ENCODE measurements at regions not wholly inside any gene's neighbourhood (a gene's known extent, or its start where the extent isn't known, plus 50 kb on each side); places are given as distances from the start of the nearest gene placed in this dataset.

DNA sequence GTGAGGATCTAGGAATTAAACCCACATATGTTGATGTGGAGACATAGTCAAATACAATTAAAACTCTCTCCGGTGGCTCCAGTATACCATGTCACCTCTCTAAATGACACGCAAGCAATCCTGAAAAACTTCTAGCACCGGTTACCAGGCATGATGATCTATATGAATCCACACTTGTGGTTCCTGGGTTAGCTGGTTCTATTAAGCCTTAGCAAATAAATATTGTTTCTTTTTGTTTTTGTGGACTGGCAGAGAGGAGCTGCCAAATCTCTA is 104.8 kb downstream of the SEC61B start:
- no peak for DNase-seq (ENCODE audit: low read depth, low spot score)

GRCh38 chr9:99327667-99328066 is 105.6 kb downstream of the SEC61B start:
- no peak for DNase-seq (ENCODE audit: low read depth, low spot score)

DNA sequence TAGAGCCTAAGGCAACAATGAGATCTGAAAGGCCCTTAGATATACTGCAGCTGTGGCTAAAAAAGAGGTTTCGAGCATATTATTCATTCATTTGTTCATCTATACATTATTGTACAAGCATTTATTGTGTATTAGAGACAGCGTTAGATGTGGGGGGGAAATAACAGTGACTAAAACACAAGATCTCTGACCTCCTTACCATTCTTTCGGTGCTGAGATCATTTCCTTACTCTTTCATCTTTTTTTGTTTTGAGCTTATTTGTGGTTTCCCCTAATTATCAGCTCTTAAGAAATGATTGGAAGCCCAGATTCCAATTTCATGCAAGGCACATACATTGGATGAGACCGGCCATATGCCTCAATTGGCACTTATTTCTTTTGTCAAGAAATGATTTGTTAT is 113.2 kb downstream of the SEC61B start:
- no peak for DNase-seq (ENCODE audit: low read depth, low spot score)

GRCh38 chr9:99336005-99336404 is 113.9 kb downstream of the SEC61B start:
- DNase-seq (ENCODE audit: low read depth, low spot score), result no peak

GRCh38 chr9:99336531-99336930 is 114.4 kb downstream of the SEC61B start:
- DNase-seq (ENCODE audit: low read depth, low spot score), result no peak

DNA sequence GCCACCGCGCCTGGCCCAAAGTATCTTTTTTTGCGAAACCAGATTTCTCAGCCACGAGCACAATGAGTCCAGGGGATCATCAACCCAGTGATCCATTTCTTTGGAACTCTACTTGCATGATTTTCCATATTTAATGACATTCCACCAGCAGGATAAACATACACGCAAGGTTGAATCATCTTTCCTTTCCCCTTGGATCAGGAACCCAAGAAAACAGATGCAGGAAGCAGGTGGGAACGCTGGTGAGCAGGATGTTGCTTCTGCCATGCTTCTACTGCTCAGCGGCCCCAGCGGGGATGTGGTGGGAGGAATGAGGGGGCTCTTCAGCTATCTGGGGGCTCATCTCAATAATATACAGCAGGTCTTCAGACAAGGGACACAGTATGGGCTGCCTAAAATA is 118.2 kb downstream of the SEC61B start:
- peak; percentile 13 for DNase-seq (ENCODE audit: low read depth, low spot score)

DNA sequence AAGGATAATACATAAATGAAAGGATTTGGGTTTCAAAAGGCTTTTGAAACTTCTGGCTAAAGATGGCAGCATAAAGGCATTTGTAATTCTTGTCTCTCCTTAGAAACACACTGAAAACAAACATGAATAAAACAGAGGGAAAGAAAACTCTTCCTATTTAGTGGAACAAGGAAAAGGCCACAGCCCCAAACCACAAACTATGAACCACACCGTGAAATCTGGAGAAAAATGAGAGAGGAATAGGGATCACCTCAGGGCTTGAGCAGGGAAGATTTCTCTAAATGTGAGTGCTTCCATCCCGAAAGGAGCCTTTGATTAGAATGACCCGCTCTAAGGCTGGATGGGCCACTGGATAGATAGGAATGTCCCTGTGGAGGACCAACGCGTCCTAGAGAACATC is 119.6 kb downstream of the SEC61B start:
- no peak for DNase-seq (ENCODE audit: low read depth, low spot score)

DNA sequence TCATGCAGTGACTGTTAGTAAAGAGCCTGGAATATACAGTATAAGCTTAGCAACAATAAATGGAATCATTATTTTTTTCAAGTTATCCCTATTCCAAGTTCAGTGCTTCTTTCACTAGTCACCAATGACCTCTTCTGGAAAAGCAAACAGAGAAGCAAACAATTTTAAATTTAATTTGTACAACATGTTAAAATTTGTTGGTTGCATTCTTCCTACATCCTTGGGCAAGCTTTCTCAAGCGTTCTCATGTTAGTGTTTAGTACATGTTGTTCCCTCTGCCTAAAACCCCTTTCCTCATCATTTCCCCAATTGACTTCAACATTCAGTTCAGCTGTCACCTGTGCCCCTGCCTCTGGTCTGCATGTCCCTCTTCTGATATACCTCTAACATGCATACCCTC is 123.4 kb downstream of the SEC61B start:
- no peak for DNase-seq (ENCODE audit: low read depth, low spot score)

- DNase-seq (ENCODE audit: low read depth, low spot score), result peak; percentile 55
Measured at GRCh38 chr9:99345942-99346341, 123.9 kb downstream of the SEC61B start.

GRCh38 chr9:99347568-99347967 is 125.5 kb downstream of the SEC61B start:
- no peak for DNase-seq (ENCODE audit: low read depth, low spot score)

GRCh38 chr9:99348289-99348688 is 126.2 kb downstream of the SEC61B start:
- no peak for DNase-seq (ENCODE audit: low read depth, low spot score)

GRCh38 chr9:99349870-99350269 is 127.8 kb downstream of the SEC61B start:
- no peak for DNase-seq (ENCODE audit: low read depth, low spot score)

- no peak for DNase-seq (ENCODE audit: low read depth, low spot score)
Measured at GRCh38 chr9:99350461-99350860, 128.4 kb downstream of the SEC61B start.

- no peak for DNase-seq (ENCODE audit: low read depth, low spot score)
Measured at GRCh38 chr9:99351647-99352046, 129.6 kb downstream of the SEC61B start.

- DNase-seq (ENCODE audit: low read depth, low spot score), result no peak
Measured at GRCh38 chr9:99352826-99353225, 130.7 kb downstream of the SEC61B start.

DNA sequence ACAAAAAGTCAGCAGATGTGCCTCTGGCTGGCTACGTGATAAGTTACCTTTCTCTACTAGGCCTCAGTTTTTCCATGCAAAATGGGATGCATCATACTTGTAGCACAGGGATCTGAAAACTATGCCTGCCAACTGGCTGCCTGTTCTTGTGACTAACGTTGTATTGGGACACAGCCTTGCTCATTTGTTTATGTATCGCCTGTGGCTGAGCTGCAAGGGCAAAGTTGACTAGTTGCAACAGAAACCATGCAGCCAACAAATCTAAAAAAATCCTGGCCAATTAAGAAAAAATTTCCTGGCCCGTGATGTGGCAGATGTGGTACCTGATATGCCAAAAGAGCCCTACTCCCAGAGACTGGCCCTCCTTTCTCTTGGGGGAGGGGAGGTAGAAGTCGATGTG is 131.3 kb downstream of the SEC61B start:
- peak; percentile 65 for DNase-seq (ENCODE audit: low read depth, low spot score)

GRCh38 chr9:99354104-99354503 is 132.0 kb downstream of the SEC61B start:
- DNase-seq (ENCODE audit: low read depth, low spot score), result no peak

GRCh38 chr9:99356512-99356971 is 134.5 kb downstream of the SEC61B start:
- DNase-seq (ENCODE audit: low read depth, low spot score), result no peak

DNA sequence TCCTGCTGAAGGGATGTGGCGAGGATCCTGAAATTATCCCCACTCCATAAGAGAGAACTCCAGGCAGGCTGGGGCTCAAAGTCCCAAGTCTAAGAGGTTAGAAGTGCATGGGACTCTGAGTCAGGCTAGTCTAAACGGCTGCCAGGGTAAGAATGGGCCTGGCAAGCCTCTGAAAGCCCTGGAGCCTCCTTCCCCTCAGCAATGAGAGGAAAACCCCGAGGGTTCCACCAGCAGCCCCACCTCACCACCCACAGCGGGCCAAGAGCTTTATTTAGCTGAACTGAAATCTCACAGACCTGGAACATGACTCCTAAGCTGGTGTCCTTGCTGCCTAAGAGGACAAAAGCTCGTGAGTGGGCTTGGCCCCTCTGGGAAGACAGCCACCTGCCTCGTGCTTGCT is 135.5 kb downstream of the SEC61B start:
- DNase-seq (ENCODE audit: low read depth, low spot score), result peak; percentile 37

- no peak for DNase-seq (ENCODE audit: low read depth, low spot score)
Measured at GRCh38 chr9:99358668-99359067, 136.6 kb downstream of the SEC61B start.

GRCh38 chr9:99359336-99359735 is 137.3 kb downstream of the SEC61B start:
- DNase-seq (ENCODE audit: low read depth, low spot score), result no peak

GRCh38 chr9:99360026-99360425 is 137.9 kb downstream of the SEC61B start:
- no peak for DNase-seq (ENCODE audit: low read depth, low spot score)

GRCh38 chr9:99361817-99362216 is 139.7 kb downstream of the SEC61B start:
- peak; percentile 27 for DNase-seq (ENCODE audit: low read depth, low spot score)

DNA sequence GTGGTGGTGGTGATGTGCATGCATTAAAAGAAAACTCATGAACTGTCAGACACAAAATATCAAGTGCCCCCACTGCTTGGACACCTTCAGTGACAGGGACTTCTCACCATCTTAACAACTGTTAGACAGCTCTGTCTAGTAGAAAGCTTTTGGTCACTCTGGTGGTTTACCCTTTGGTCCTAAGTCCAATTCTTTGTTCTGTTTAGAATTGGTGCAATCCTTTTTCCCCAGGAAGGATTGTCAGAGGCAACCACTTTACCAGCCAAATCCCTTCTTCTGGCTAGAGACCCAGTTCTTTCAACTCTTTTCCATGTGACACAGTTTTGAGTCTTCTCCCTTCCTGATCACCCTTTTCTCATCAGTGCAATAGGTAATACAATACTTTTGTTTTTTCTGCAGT is 140.2 kb downstream of the SEC61B start:
- no peak for DNase-seq (ENCODE audit: low read depth, low spot score)

- DNase-seq (ENCODE audit: low read depth, low spot score), result no peak
Measured at GRCh38 chr9:99363509-99363908, 141.4 kb downstream of the SEC61B start.

All from astrocyte of the hippocampus (primary cell).